Activated naive CD4-positive, alpha-beta T cell treated with anti-CD3 and anti-CD28 coated beads, Interleukin-2, amount 50 U/mL, for 24 hours (primary cell): ENCODE measurements at regions not wholly inside any gene's neighbourhood (a gene's known extent, or its start where the extent isn't known, plus 50 kb on each side); places are given as distances from the start of the nearest gene placed in this dataset.
"Not testable (repeated sequence)": the region's sequence is repeated elsewhere in the genome, so short reads cannot be mapped to it uniquely, and the experiment has no call there.

Source experiments
- H3K27ac Mint-ChIP-seq: one replicate; pipeline ENCODE4 v1.8.0; 2021; ENCODE audit warnings: mild to moderate bottlenecking, mixed read lengths
- H3K27me3 Mint-ChIP-seq: one replicate; pipeline ENCODE4 v1.8.0; 2021; ENCODE audit warnings: mixed read lengths
- H3K36me3 Mint-ChIP-seq: one replicate; pipeline ENCODE4 v1.8.0; 2021; ENCODE audit warnings: mixed read lengths
- H3K4me1 Mint-ChIP-seq: one replicate; pipeline ENCODE4 v1.8.0; 2021; ENCODE audit warnings: mixed read lengths
- H3K4me3 Mint-ChIP-seq: one replicate; pipeline ENCODE4 v1.8.0; 2021; ENCODE audit warnings: mild to moderate bottlenecking, mixed read lengths
- H3K9me3 Mint-ChIP-seq: one replicate; pipeline ENCODE4 v1.8.0; 2021; ENCODE audit warnings: mixed read lengths

- H3K27ac Mint-ChIP-seq = no peak overlapping the region
- H3K36me3 Mint-ChIP-seq = peaks cover 4% of the 10 kb centered on the region
- H3K4me1 Mint-ChIP-seq = no peaks in the 10 kb centered on the region
- peaks cover 5% of the 10 kb centered on the region for H3K27me3 Mint-ChIP-seq
- H3K4me3 Mint-ChIP-seq = no peak overlapping the region
- peaks cover 12% of the 10 kb centered on the region for H3K9me3 Mint-ChIP-seq
Observed at GRCh38 chr10:123325663-123326190, 171.5 kb downstream of the BUB3 start.

DNA sequence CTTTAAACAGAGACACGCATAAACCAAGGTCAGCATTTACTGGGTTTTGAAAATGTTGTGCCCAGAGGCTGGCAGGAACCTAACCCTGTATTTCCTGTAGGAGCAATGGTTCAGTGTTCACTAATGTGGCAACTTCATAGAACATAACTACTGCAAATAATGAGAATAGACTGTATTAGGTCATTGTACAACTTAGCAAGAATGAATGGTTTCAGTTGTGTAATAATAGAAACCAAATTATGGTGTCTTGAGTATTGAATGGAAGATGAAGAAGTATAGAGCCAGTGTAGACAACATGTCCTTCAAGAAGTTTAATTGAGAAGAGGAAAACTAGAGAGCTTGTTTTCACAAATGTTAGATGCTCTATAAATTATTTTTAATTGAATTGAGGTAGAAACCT lies 172.5 kb downstream of the BUB3 start:
- H3K4me3 Mint-ChIP-seq = no peak overlapping the region
- no peak overlapping the region for H3K27ac Mint-ChIP-seq
- H3K27me3 Mint-ChIP-seq = peaks cover 5% of the 10 kb centered on the region
- peaks cover 4% of the 10 kb centered on the region for H3K36me3 Mint-ChIP-seq
- H3K4me1 Mint-ChIP-seq = no peaks in the 10 kb centered on the region
- H3K9me3 Mint-ChIP-seq = peaks cover 12% of the 10 kb centered on the region

DNA sequence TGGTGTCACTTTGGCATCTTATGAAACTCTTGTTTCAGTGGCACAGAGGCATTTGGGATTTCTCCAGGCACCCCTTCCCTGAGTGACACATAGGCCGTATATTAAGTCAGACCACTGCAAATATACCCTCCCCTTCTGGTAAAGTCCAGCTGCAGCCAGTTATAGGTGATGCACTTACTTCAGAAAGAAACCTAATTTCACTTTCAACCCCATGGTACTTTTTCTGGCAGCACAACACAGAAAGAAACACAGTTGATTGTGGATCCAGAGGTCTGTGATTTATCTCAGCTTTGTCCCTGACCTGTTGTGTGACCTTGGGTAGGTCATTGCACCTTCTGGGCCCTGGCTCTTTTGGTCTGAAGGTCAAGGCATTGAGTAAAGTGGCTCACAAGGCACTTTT lies 173.2 kb downstream of the BUB3 start:
- Mint-ChIP-seq H3K27ac (no peak overlapping the region), H3K36me3 (peaks cover 7% of the 10 kb centered on the region), H3K4me3 (no peak overlapping the region), H3K9me3 (peaks cover 12% of the 10 kb centered on the region), H3K27me3 (peaks cover 7% of the 10 kb centered on the region), H3K4me1 (no peaks in the 10 kb centered on the region)

GRCh38 chr10:123327896-123328295 lies 173.7 kb downstream of the BUB3 start:
- Mint-ChIP-seq H3K27ac (no peak overlapping the region), H3K36me3 (peaks cover 7% of the 10 kb centered on the region), H3K27me3 (peaks cover 7% of the 10 kb centered on the region), H3K4me3 (no peak overlapping the region), H3K4me1 (no peaks in the 10 kb centered on the region), H3K9me3 (peaks cover 12% of the 10 kb centered on the region)

- Mint-ChIP-seq H3K27me3 (peaks cover 5% of the 10 kb centered on the region), H3K9me3 (peaks cover 3% of the 10 kb centered on the region), H3K36me3 (peaks cover 2% of the 10 kb centered on the region), H3K4me3 (no peak overlapping the region), H3K4me1 (no peaks in the 10 kb centered on the region), H3K27ac (no peak overlapping the region)
Observed at GRCh38 chr10:123331438-123331837, 177.2 kb downstream of the BUB3 start.

GRCh38 chr10:123346581-123346980 lies 192.4 kb downstream of the BUB3 start:
- H3K4me3 Mint-ChIP-seq = no peak overlapping the region
- no peaks in the 10 kb centered on the region for H3K36me3 Mint-ChIP-seq
- no peaks in the 10 kb centered on the region for H3K9me3 Mint-ChIP-seq
- peaks cover 8% of the 10 kb centered on the region for H3K27me3 Mint-ChIP-seq
- no peaks in the 10 kb centered on the region for H3K4me1 Mint-ChIP-seq
- no peak overlapping the region for H3K27ac Mint-ChIP-seq

GRCh38 chr10:123348691-123349572 lies 194.7 kb downstream of the BUB3 start:
- Mint-ChIP-seq H3K36me3 (no peaks in the 10 kb centered on the region), H3K9me3 (no peaks in the 10 kb centered on the region), H3K4me3 (no peak overlapping the region), H3K27ac (no peak overlapping the region), H3K27me3 (peaks cover 6% of the 10 kb centered on the region), H3K4me1 (no peaks in the 10 kb centered on the region)

DNA sequence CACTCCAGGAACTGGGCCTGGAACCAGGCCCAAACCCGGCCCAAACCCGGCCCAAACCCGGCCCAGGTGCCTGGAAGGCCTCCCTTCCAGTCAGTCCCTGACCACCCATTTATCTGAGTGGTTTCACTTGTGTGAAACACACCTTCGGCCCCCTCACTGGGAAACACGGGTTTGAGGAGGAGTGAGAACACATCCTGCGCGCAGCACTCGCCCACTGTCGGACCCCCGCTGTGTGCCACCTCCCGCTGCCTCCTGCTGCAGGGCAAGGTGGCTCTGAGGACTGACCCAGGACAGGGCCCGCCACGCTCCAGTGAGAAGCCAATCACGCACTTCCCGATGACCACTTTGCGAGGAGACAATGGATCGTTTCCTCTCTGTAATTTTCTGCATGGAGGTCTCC lies 197.5 kb downstream of the BUB3 start:
- H3K9me3 Mint-ChIP-seq = no peaks in the 10 kb centered on the region
- peaks cover 1% of the 10 kb centered on the region for H3K36me3 Mint-ChIP-seq
- H3K4me1 Mint-ChIP-seq = no peaks in the 10 kb centered on the region
- no peak overlapping the region for H3K27ac Mint-ChIP-seq
- no peak overlapping the region for H3K4me3 Mint-ChIP-seq
- H3K27me3 Mint-ChIP-seq = peaks cover 3% of the 10 kb centered on the region

- no peaks in the 10 kb centered on the region for H3K4me1 Mint-ChIP-seq
- H3K4me3 Mint-ChIP-seq = no peak overlapping the region
- H3K27me3 Mint-ChIP-seq = peaks cover 3% of the 10 kb centered on the region
- H3K36me3 Mint-ChIP-seq = peaks cover 1% of the 10 kb centered on the region
- H3K9me3 Mint-ChIP-seq = no peaks in the 10 kb centered on the region
- H3K27ac Mint-ChIP-seq = no peak overlapping the region
Observed at GRCh38 chr10:123354521-123354920, 200.3 kb downstream of the BUB3 start.

DNA sequence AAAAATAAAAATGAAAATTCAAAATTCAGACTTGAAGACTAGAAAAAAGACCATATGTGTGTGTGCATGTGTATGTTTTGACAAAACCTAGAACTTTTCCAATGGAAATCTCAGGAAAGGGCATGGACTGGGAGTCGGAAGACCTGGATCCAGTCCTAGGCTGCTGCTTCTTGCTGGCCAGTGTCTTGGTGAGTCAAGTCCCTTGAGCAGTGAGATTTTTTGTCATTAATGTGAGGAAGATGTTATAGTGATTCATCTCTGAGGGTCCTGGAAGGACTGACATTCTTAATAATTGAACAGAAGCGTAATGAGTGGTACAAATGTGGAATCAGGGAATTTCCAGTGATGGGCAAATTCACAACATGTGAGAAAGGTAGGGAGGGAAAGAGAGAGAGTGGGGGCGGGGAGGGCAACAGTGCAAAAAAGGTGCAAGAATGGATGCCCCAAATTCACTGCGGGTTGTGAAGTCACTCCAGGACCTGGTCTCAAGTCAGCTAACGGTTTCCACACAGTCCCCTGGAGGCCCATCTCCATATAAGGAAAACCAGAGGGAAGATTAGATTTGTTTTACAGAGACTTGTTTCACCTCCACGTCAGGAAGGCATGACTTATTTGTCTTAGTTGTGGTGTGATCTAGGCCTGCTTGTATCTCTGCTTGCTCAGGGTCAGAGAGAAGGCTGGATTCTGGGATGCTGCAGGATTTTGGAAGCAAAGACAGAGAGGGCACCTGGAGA lies 201.7 kb downstream of the BUB3 start:
- Mint-ChIP-seq H3K36me3 (peaks cover 1% of the 10 kb centered on the region), H3K27me3 (peaks cover 3% of the 10 kb centered on the region), H3K27ac (no peak overlapping the region), H3K4me1 (no peaks in the 10 kb centered on the region), H3K9me3 (no peaks in the 10 kb centered on the region), H3K4me3 (no peak overlapping the region)

DNA sequence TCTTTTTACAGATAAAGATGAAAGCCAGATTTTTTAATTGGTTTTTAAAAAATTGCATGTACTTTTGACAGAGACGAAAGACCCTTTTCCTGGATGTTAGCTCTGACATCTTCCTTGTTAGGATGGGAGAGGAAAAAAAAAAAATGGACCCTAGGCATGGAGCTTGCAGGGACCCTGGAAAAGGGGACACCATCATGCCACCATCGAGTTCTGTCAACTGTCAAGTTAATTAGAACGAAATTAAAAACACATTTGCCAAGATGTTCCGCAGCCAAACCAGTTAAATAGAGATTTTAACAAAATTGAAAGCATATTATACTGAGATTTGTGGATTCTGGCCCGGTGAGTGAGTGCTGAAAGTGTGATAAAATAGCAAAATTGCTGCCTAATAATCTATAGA lies 202.6 kb downstream of the BUB3 start:
- Mint-ChIP-seq H3K36me3 (peaks cover 1% of the 10 kb centered on the region), H3K4me3 (no peak overlapping the region), H3K9me3 (no peaks in the 10 kb centered on the region), H3K4me1 (no peaks in the 10 kb centered on the region), H3K27me3 (peaks cover 3% of the 10 kb centered on the region), H3K27ac (no peak overlapping the region)

GRCh38 chr10:123357421-123357930 lies 203.3 kb downstream of the BUB3 start:
- peaks cover 3% of the 10 kb centered on the region for H3K27me3 Mint-ChIP-seq
- no peaks in the 10 kb centered on the region for H3K4me1 Mint-ChIP-seq
- H3K27ac Mint-ChIP-seq = no peak overlapping the region
- peaks cover 1% of the 10 kb centered on the region for H3K36me3 Mint-ChIP-seq
- no peak overlapping the region for H3K4me3 Mint-ChIP-seq
- no peaks in the 10 kb centered on the region for H3K9me3 Mint-ChIP-seq

- Mint-ChIP-seq H3K4me3 (no peak overlapping the region), H3K36me3 (peaks cover 1% of the 10 kb centered on the region), H3K9me3 (no peaks in the 10 kb centered on the region), H3K4me1 (no peaks in the 10 kb centered on the region), H3K27me3 (peaks cover 3% of the 10 kb centered on the region), H3K27ac (no peak overlapping the region)
Observed at GRCh38 chr10:123359539-123359938, 205.3 kb downstream of the BUB3 start.

GRCh38 chr10:123361832-123362231 lies 207.6 kb downstream of the BUB3 start:
- Mint-ChIP-seq H3K27ac (no peak overlapping the region), H3K36me3 (no peaks in the 10 kb centered on the region), H3K4me3 (no peak overlapping the region), H3K9me3 (no peaks in the 10 kb centered on the region), H3K4me1 (no peaks in the 10 kb centered on the region), H3K27me3 (no peaks in the 10 kb centered on the region)

- Mint-ChIP-seq H3K27ac (no peak overlapping the region), H3K27me3 (peaks cover 2% of the 10 kb centered on the region), H3K4me3 (no peak overlapping the region), H3K36me3 (peaks cover 2% of the 10 kb centered on the region), H3K9me3 (peaks cover 10% of the 10 kb centered on the region), H3K4me1 (no peaks in the 10 kb centered on the region)
Observed at GRCh38 chr10:123367195-123367594, 213.0 kb downstream of the BUB3 start.

DNA sequence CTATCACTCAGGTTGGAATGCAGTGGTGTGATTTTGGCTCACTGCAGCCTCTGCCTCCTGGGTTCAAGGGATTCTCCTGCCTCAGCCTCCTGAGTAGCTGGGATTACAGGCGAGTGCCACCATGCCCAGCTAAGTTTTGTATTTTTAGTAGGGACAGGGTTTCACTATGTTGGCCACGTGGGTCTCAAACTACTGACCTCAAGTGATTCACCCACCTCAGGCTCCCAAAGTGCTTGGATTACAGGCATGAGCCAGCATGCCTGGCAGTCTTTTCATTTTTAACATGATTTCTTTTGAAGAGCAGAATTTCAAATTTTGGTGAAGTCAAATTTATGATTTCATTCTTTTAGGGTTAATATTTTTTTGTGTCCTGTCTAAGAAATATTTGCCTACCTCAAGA lies 217.4 kb downstream of the BUB3 start:
- H3K9me3 Mint-ChIP-seq, H3K27ac Mint-ChIP-seq, H3K4me1 Mint-ChIP-seq, H3K4me3 Mint-ChIP-seq, H3K36me3 Mint-ChIP-seq, H3K27me3 Mint-ChIP-seq: not testable (repeated sequence)
